ENCODE measurements at regions not wholly inside any gene's neighbourhood (a gene's known extent, or its start where the extent isn't known, plus 50 kb on each side); places are given as distances from the start of the nearest gene placed in this dataset.

DNA sequence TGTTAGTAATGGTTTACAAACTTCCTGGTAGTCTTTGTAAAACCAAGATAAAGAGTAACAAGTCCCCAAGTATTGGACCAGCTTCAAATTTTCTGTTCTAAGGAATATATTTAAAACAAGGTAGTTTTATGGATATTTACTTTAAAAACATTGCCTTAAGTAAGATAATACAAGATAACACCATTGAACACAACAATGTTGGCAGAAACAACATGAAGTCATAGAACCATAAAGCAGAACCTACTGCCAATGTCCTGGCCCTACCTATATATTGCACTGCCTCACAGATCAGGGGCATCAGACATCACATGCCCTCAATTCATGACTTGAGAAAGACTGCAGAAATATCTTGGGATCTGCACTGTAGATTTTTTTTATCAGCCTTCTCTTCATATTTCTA, 1176.2 kb downstream of the PCDH7 start:
- TF ChIP-seq, protein P1, sequence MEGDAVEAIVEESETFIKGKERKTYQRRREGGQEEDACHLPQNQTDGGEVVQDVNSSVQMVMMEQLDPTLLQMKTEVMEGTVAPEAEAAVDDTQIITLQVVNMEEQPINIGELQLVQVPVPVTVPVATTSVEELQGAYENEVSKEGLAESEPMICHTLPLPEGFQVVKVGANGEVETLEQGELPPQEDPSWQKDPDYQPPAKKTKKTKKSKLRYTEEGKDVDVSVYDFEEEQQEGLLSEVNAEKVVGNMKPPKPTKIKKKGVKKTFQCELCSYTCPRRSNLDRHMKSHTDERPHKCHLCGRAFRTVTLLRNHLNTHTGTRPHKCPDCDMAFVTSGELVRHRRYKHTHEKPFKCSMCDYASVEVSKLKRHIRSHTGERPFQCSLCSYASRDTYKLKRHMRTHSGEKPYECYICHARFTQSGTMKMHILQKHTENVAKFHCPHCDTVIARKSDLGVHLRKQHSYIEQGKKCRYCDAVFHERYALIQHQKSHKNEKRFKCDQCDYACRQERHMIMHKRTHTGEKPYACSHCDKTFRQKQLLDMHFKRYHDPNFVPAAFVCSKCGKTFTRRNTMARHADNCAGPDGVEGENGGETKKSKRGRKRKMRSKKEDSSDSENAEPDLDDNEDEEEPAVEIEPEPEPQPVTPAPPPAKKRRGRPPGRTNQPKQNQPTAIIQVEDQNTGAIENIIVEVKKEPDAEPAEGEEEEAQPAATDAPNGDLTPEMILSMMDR (IDR thresholded peaks at IDR 0.05): no peak
- TF ChIP-seq POLR2A (IDR thresholded peaks at IDR 0.05): no peak

Measured in right lobe of liver (tissue), 4 donors.